ENCODE measurements at regions not wholly inside any gene's neighbourhood (a gene's known extent, or its start where the extent isn't known, plus 50 kb on each side); places are given as distances from the start of the nearest gene placed in this dataset.

DNA sequence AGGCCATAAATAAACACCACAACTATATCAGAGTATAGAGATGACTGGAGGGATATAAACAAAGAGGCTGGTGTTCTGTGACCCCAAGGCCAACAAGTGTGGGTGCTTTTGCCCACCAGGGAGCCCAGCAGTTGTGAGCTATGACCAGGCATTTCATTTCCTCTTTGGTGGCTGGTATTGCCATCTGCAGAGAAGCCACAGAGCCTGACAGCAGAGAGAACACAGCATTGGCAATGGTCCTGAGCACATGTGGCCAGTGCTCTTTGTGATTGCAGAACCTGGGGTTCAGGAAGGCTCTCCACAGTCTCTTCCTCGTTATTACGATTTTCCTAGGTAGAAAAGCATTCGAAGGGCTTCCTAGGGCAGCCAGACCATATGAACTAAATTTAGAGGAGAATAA, 112.3 kb downstream of the TM2D1 start:
- TF ChIP-seq, protein P1, sequence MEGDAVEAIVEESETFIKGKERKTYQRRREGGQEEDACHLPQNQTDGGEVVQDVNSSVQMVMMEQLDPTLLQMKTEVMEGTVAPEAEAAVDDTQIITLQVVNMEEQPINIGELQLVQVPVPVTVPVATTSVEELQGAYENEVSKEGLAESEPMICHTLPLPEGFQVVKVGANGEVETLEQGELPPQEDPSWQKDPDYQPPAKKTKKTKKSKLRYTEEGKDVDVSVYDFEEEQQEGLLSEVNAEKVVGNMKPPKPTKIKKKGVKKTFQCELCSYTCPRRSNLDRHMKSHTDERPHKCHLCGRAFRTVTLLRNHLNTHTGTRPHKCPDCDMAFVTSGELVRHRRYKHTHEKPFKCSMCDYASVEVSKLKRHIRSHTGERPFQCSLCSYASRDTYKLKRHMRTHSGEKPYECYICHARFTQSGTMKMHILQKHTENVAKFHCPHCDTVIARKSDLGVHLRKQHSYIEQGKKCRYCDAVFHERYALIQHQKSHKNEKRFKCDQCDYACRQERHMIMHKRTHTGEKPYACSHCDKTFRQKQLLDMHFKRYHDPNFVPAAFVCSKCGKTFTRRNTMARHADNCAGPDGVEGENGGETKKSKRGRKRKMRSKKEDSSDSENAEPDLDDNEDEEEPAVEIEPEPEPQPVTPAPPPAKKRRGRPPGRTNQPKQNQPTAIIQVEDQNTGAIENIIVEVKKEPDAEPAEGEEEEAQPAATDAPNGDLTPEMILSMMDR (conservative IDR thresholded peaks at IDR 0.05; ENCODE audit: low read depth, low read length) = no peak
- H3K4me3 ChIP-seq (ENCODE audit: low read depth, low read length) = no peak overlapping the region

DNA sequence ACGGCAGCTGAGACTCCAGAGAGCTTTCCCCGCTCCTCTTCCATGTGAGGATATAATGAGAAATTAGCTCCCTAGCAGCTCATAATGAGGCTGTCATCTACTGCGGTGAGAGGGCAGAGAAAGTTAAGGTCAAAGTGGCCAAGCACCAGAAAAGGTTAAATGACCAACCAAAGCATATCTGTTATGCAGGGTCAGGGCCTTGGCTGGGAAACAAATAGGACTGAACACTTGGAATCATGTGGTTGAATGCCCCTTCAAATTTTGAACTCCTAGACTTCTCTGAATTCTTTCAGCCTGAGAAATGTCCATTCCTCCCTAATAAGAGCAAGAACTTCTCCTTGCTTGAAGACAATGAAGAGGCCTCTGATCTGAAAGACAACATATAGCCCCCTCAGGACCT, 115.9 kb downstream of the TM2D1 start:
- TF ChIP-seq, protein P1 (conservative IDR thresholded peaks at IDR 0.05; ENCODE audit: low read depth, low read length) = no peak
- no peak for DNase-seq (ENCODE audit: low read depth)
- no peak overlapping the region for H3K4me3 ChIP-seq (ENCODE audit: low read depth, low read length)

More for the DNA sequence above, 112.3 kb downstream of the TM2D1 start:
- no peak for DNase-seq (ENCODE audit: low read depth)

GRCh38 chr1:61607448-61607847, 117.5 kb downstream of the TM2D1 start:
- DNase-seq (ENCODE audit: low read depth) = no peak
- TF ChIP-seq, protein P1 (conservative IDR thresholded peaks at IDR 0.05; ENCODE audit: low read depth, low read length) = no peak
- no peak overlapping the region for H3K4me3 ChIP-seq (ENCODE audit: low read depth, low read length)

- DNase-seq (ENCODE audit: low read depth) = peak; percentile 23
- no peak overlapping the region for H3K4me3 ChIP-seq (ENCODE audit: low read depth, low read length)
- TF ChIP-seq, protein P1 (conservative IDR thresholded peaks at IDR 0.05; ENCODE audit: low read depth, low read length) = no peak
Observed at GRCh38 chr1:61606448-61607312, 118.3 kb downstream of the TM2D1 start.

- no peak overlapping the region for H3K4me3 ChIP-seq (ENCODE audit: low read depth, low read length)
- DNase-seq (ENCODE audit: low read depth) = peak; percentile 32
- TF ChIP-seq, protein P1 (conservative IDR thresholded peaks at IDR 0.05; ENCODE audit: low read depth, low read length) = no peak
Observed at GRCh38 chr1:61605607-61606321, 119.2 kb downstream of the TM2D1 start.

DNA sequence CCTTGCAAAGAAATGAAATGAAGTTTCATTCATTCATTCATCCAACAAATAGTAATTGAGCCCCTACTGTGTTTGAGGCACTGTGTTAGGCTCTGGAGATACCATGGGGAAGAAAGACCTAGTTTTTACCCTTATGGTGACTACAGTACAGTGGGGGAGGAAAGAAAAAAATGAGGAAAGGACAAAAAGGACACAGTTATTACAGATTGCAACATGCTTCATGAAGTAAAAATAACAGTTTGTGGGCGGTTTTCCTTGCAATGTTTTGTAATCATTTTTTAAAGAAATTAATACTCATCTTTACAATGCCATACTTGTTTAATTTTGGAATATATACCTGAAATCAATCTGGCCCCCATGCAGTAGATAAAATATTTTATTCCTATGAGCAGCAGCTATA, 120.3 kb downstream of the TM2D1 start:
- TF ChIP-seq, protein P1 (conservative IDR thresholded peaks at IDR 0.05; ENCODE audit: low read depth, low read length) = no peak
- no peak for DNase-seq (ENCODE audit: low read depth)
- no peak overlapping the region for H3K4me3 ChIP-seq (ENCODE audit: low read depth, low read length)

Measured in choroid plexus epithelial cell (primary cell).